HCT116 (cell line): ENCODE measurements at regions not wholly inside any gene's neighbourhood (a gene's known extent, or its start where the extent isn't known, plus 50 kb on each side); places are given as distances from the start of the nearest gene placed in this dataset.

Experiments
- ATAC-seq: fragments of 200-7000 bp; cut with Tn5 transposase; 2 replicates; pipeline ENCODE4 v1.9.1; 2020; ENCODE audit warnings: mild to moderate bottlenecking, moderate library complexity
- BruUV-seq: library from RNA; stranded (reverse); fragments of 400-500 nt; replicated peaks from 2 replicates; lab custom pipeline; 2021; lab: Mats Ljungman, UMichigan
- CTCF ChIA-PET: fragments of 300-600 bp; sonication (Branson Sonifier 250); formaldehyde crosslinking; loops from one replicate; lab custom pipeline; 2021; ENCODE audit warnings: antibody characterized with exemption; lab: Charles Lee
- POLR2A ChIA-PET: fragments of 300-600, 350-600 bp; sonication (Branson Sonifier 250); formaldehyde crosslinking; loops from one replicate; lab custom pipeline; 2021; ENCODE audit warnings: antibody characterized with exemption; lab: Charles Lee
- RAD21 ChIA-PET, 2 experiments: fragments of 300-600 bp; sonication (Branson Sonifier 250); formaldehyde crosslinking; loops; one replicate each; lab custom pipeline; 2023; ENCODE audit warnings: low total read pairs in 2 of 2; ENCODE audit not compliant: uncharacterized antibody in 2 of 2, unreplicated experiment in 2 of 2, low non-redundant PET in 1 of 2; lab: Charles Lee
- DNase-seq: peaks from one replicate; pipeline ENCODE4 v3.0.0-alpha.2; 2010; ENCODE audit warnings: low read depth, low spot score
- H2AFZ ChIP-seq: fragments of 200-600 bp; shearing (Covaris generic), sonication (generic); 2 replicates; pipeline ENCODE4 v1.6.1; 2017; ENCODE audit warnings: low read depth, mixed run types, mixed read lengths, antibody characterized with exemption, low read length; ENCODE audit not compliant: poor library complexity, severe bottlenecking
- H3K27ac ChIP-seq: 2 replicates; pipeline ENCODE4 v1.5.1; 2012; ENCODE audit warnings: low read depth, low read length
- H3K27me3 ChIP-seq: fragments of 200-600 bp; sonication (generic); 2 replicates; pipeline ENCODE4 v1.6.1; 2016; ENCODE audit warnings: mixed run types, low read length, mixed read lengths; ENCODE audit not compliant: insufficient read depth
- H3K36me3 ChIP-seq, 2 experiments: fragments of 200-500 bp in 1 of 2; fragments of 200-600 bp in 1 of 2; sonication (Bioruptor generic) in 1 of 2; sonication (generic) in 1 of 2; 2 replicates each; pipeline versions ENCODE4 v1.5.1 to v1.6.1; 2014 to 2016; ENCODE audit warnings: low read length in 2 of 2, inconsistent platforms in 1 of 2, mixed read lengths in 1 of 2, mixed run types in 1 of 2; ENCODE audit not compliant: insufficient read depth in 2 of 2, control insufficient read depth in 1 of 2
- H3K4me1 ChIP-seq, 2 experiments: fragments of 200-600 bp in 1 of 2; sonication (generic) in 1 of 2; 2 replicates each; pipeline versions ENCODE4 v1.5.1 to v1.6.1; 2012 to 2017; ENCODE audit warnings: low read length in 2 of 2, inconsistent platforms in 1 of 2, mild to moderate bottlenecking in 1 of 2, mixed read lengths in 1 of 2, mixed run types in 1 of 2, moderate library complexity in 1 of 2; ENCODE audit not compliant: insufficient read depth in 2 of 2, control insufficient read depth in 1 of 2
- H3K4me2 ChIP-seq: fragments of 200-600 bp; sonication (generic); 2 replicates; pipeline ENCODE4 v1.6.1; 2017; ENCODE audit warnings: mixed run types, low read length, mixed read lengths
- H3K4me3 ChIP-seq, 2 experiments: fragments of 200-600 bp in 1 of 2; sonication (generic) in 1 of 2; replicated peaks in 1 of 2; 2 replicates each; pipeline ENCODE4 v1.5.1; 2011 to 2016; ENCODE audit warnings: low read length in 2 of 2, control low read depth in 1 of 2, low read depth in 1 of 2, mild to moderate bottlenecking in 1 of 2, mixed read lengths in 1 of 2, mixed run types in 1 of 2
- H3K79me2 ChIP-seq: fragments of 200-600 bp; sonication (generic); 2 replicates; pipeline ENCODE4 v1.6.1; 2017; ENCODE audit warnings: mild to moderate bottlenecking, mixed run types, low read length, moderate library complexity, mixed read lengths; ENCODE audit not compliant: insufficient read depth
- H3K9ac ChIP-seq: fragments of 200-600 bp; sonication (generic); 2 replicates; pipeline ENCODE4 v1.6.1; 2016; ENCODE audit warnings: low read length, mixed read lengths
- H3K9me2 ChIP-seq: fragments of 200-600 bp; sonication (generic), shearing (Covaris generic); 2 replicates; pipeline ENCODE4 v1.6.1; 2017; ENCODE audit warnings: mixed run types, mild to moderate bottlenecking, moderate library complexity; ENCODE audit not compliant: insufficient read depth
- H3K9me3 ChIP-seq, 2 experiments: fragments of 200-500 bp in 1 of 2; fragments of 200-600 bp in 1 of 2; sonication (Bioruptor generic) in 1 of 2; sonication (generic) in 1 of 2; 2 replicates each; pipeline ENCODE4 v1.6.1; 2014 to 2017; ENCODE audit warnings: low read length in 2 of 2, mixed read lengths in 2 of 2, inconsistent platforms in 1 of 2, low read depth in 1 of 2, mild to moderate bottlenecking in 1 of 2, mixed run types in 1 of 2, moderate library complexity in 1 of 2; ENCODE audit not compliant: control insufficient read depth in 1 of 2, insufficient read depth in 1 of 2
- H4K20me1 ChIP-seq: fragments of 200-600 bp; sonication (generic), shearing (Covaris generic); 2 replicates; pipeline ENCODE4 v1.6.1; 2017; ENCODE audit warnings: mixed run types, mild to moderate bottlenecking, moderate library complexity; ENCODE audit not compliant: insufficient read depth
- CBX3 ChIP-seq: IDR thresholded peaks from 2 replicates; pipeline ENCODE4 v1.6.1; 2012; ENCODE audit warnings: low read depth
- CEBPB ChIP-seq: IDR thresholded peaks from 2 replicates; pipeline ENCODE4 v1.6.1; 2012; ENCODE audit warnings: low read depth
- CTCF ChIP-seq, 3 experiments: fragments of 200-600 bp in 1 of 3; sonication (generic) in 1 of 3; IDR thresholded peaks in 2 of 3; conservative IDR thresholded peaks in 1 of 3; 2 replicates each; pipeline ENCODE4 v1.5.1; 2012 to 2017; ENCODE audit warnings: low read depth in 2 of 3, low read length in 2 of 3, antibody characterized with exemption in 1 of 3, borderline replicate concordance in 1 of 3, control low read depth in 1 of 3, mild to moderate bottlenecking in 1 of 3, mixed read lengths in 1 of 3, mixed run types in 1 of 3, moderate library complexity in 1 of 3; ENCODE audit not compliant: insufficient read depth in 1 of 3
- EGR1 ChIP-seq: IDR thresholded peaks from 2 replicates; pipeline ENCODE4 v1.6.1; 2012; ENCODE audit warnings: low read depth
- ELF1 ChIP-seq: IDR thresholded peaks from 2 replicates; pipeline ENCODE4 v1.6.1; 2012; ENCODE audit warnings: low read depth, borderline replicate concordance
- EZH2 ChIP-seq: fragments of 200-600 bp; sonication (generic); IDR thresholded peaks from 2 replicates; pipeline ENCODE4 v1.6.1; 2017; ENCODE audit warnings: antibody characterized with exemption, mixed run types
- EZH2phosphoT487 ChIP-seq: fragments of 200-600 bp; IDR thresholded peaks from 2 replicates; pipeline ENCODE4 v1.6.1; 2018; ENCODE audit warnings: antibody characterized with exemption, borderline replicate concordance
- JUND ChIP-seq: IDR thresholded peaks from 2 replicates; pipeline ENCODE4 v1.6.1; 2012
- MAX ChIP-seq: IDR thresholded peaks from 2 replicates; pipeline ENCODE4 v1.6.1; 2012
- POLR2A ChIP-seq: IDR thresholded peaks from 2 replicates; pipeline ENCODE4 v1.7.0; 2011; ENCODE audit warnings: borderline replicate concordance; ENCODE audit not compliant: insufficient read depth, insufficient read length; ENCODE audit errors: extremely low read depth
- RAD21 ChIP-seq: IDR thresholded peaks from 2 replicates; pipeline ENCODE4 v1.6.1; 2012; ENCODE audit warnings: low read depth, mild to moderate bottlenecking
- REST ChIP-seq: IDR thresholded peaks from 2 replicates; pipeline ENCODE4 v1.6.1; 2012; ENCODE audit warnings: low read depth
- SIN3A ChIP-seq: IDR thresholded peaks from 2 replicates; pipeline ENCODE4 v1.6.1; 2012; ENCODE audit warnings: low read depth
- SRF ChIP-seq: IDR thresholded peaks from 2 replicates; pipeline ENCODE4 v1.6.1; 2012; ENCODE audit warnings: low read depth
- TCF7L2 ChIP-seq: IDR thresholded peaks from 2 replicates; pipeline ENCODE4 v1.7.0; 2011; ENCODE audit warnings: borderline replicate concordance, inconsistent platforms; ENCODE audit not compliant: insufficient read depth, insufficient read length; ENCODE audit errors: extremely low read depth
- YY1 ChIP-seq: IDR thresholded peaks from 2 replicates; pipeline ENCODE4 v1.6.1; 2011; ENCODE audit warnings: low read length, low read depth, moderate library complexity, mild to moderate bottlenecking; ENCODE audit not compliant: insufficient replicate concordance; ENCODE audit errors: extremely low read depth
- ZBTB33 ChIP-seq: IDR thresholded peaks from 2 replicates; pipeline ENCODE4 v1.6.1; 2011; ENCODE audit warnings: mild to moderate bottlenecking, low read length, moderate library complexity; ENCODE audit not compliant: insufficient replicate concordance; ENCODE audit errors: extremely low read depth
- ZFX ChIP-seq: fragments of 450-650 bp; IDR thresholded peaks from 2 replicates; pipeline ENCODE4 v1.6.1; 2017
- ZNF274 ChIP-seq: fragments of 200-500 bp; sonication (Bioruptor generic); IDR thresholded peaks from 2 replicates; pipeline ENCODE4 v1.6.1; 2014; ENCODE audit warnings: mild to moderate bottlenecking, low read depth, low read length, inconsistent platforms
- intact Hi-C: fragments of 100-400 bp; cut with micrococcal nuclease; formaldehyde crosslinking; loops from 2 replicates; pipeline ENCODE4 v1.10.0; 2022

GRCh38 chr12:18798535-18799361 is 60.8 kb downstream of the CAPZA3 start:
- ChIA-PET POLR2A (no interaction called here), RAD21 (no interaction called here), CTCF (no interaction called here)
- no peaks in the 10 kb centered on the region for H3K36me3 ChIP-seq
- no TSS peak for BruUV-seq
- H3K9me3 ChIP-seq, result no peaks in the 10 kb centered on the region
- no peak for DNase-seq
- ATAC-seq, result no peak
- no peaks in the 10 kb centered on the region for H3K4me1 ChIP-seq
- no peaks in the 10 kb centered on the region for H4K20me1 ChIP-seq
- no peaks in the 10 kb centered on the region for H3K9me2 ChIP-seq
- no peaks in the 10 kb centered on the region for H3K27me3 ChIP-seq
- H3K79me2 ChIP-seq, result no peaks in the 10 kb centered on the region
- intact Hi-C loops, result no loop called here
- no peak for TF ChIP-seq YY1
- no peak for TF ChIP-seq POLR2A
- no peak for TF ChIP-seq ZBTB33
- TF ChIP-seq ZFX, result no peak
- no peak for TF ChIP-seq EZH2phosphoT487
- TF ChIP-seq MAX, result no peak
- TF ChIP-seq SIN3A, result no peak
- no peak for TF ChIP-seq RAD21
- TF ChIP-seq REST, result no peak
- no peak for TF ChIP-seq EGR1
- no peak for TF ChIP-seq EZH2
- no peak for TF ChIP-seq ZNF274
- TF ChIP-seq CEBPB, result no peak
- no peak for TF ChIP-seq ELF1
- no peak for TF ChIP-seq CTCF (IDR thresholded peaks at IDR 0.05 in 2 of 3, conservative IDR thresholded peaks at IDR 0.05 in 1 of 3; ENCODE audit: borderline replicate concordance in 1 of 3, insufficient read depth in 1 of 3, low read depth in 2 of 3, low read length in 2 of 3)
- TF ChIP-seq CBX3, result no peak
- TF ChIP-seq TCF7L2, result no peak
- no peak for TF ChIP-seq SRF
- TF ChIP-seq JUND, result no peak
- no peak overlapping the region for H2AFZ ChIP-seq
- no peak overlapping the region for H3K4me3 ChIP-seq
- no peak overlapping the region for H3K4me2 ChIP-seq
- no peak overlapping the region for H3K27ac ChIP-seq
- H3K9ac ChIP-seq, result no peak overlapping the region
